HG03135 (cell line): ENCODE measurements at regions not wholly inside any gene's neighbourhood (a gene's known extent, or its start where the extent isn't known, plus 50 kb on each side); places are given as distances from the start of the nearest gene placed in this dataset.
"Not testable (repeated sequence)": the region's sequence is repeated elsewhere in the genome, so short reads cannot be mapped to it uniquely, and the experiment has no call there.

Source experiments
- ATAC-seq: cut with Tn5 transposase; IDR thresholded peaks from one replicate; pipeline ENCODE4 v1.9.1; 2021; ENCODE audit warnings: mild to moderate bottlenecking, moderate library complexity; ENCODE audit not compliant: unreplicated experiment

GRCh38 chr5:143594902-143595818, 191.7 kb upstream of the NR3C1 start:
- no peak for ATAC-seq

- ATAC-seq: no peak
Measured at GRCh38 chr5:143593723-143594122, 190.2 kb upstream of the NR3C1 start.

- peak; percentile 84 for ATAC-seq
Measured at GRCh38 chr5:143592648-143593047, 189.2 kb upstream of the NR3C1 start.

GRCh38 chr5:143588933-143589662, 185.6 kb upstream of the NR3C1 start:
- ATAC-seq: no peak

- not testable (repeated sequence) for ATAC-seq
Measured at GRCh38 chr5:143588121-143588520, 184.6 kb upstream of the NR3C1 start.

- no peak for ATAC-seq
Measured at GRCh38 chr5:143586781-143587362, 183.4 kb upstream of the NR3C1 start.

- ATAC-seq: no peak
Measured at GRCh38 chr5:143585970-143586369, 182.5 kb upstream of the NR3C1 start.

GRCh38 chr5:143583409-143583808, 179.9 kb upstream of the NR3C1 start:
- no peak for ATAC-seq

- no peak for ATAC-seq
Measured at GRCh38 chr5:143582869-143583268, 179.4 kb upstream of the NR3C1 start.

- ATAC-seq: no peak
Measured at GRCh38 chr5:143582176-143582575, 178.7 kb upstream of the NR3C1 start.

GRCh38 chr5:143581649-143582048, 178.2 kb upstream of the NR3C1 start:
- no peak for ATAC-seq

GRCh38 chr5:143581147-143581546, 177.7 kb upstream of the NR3C1 start:
- no peak for ATAC-seq

- ATAC-seq: no peak
Measured at GRCh38 chr5:143576711-143577484, 173.4 kb upstream of the NR3C1 start.

- ATAC-seq: no peak
Measured at GRCh38 chr5:143575286-143575685, 171.8 kb upstream of the NR3C1 start.

- ATAC-seq: no peak
Measured at GRCh38 chr5:143574236-143574635, 170.8 kb upstream of the NR3C1 start.

- ATAC-seq: peak; percentile 72
Measured at GRCh38 chr5:143573568-143574170, 170.2 kb upstream of the NR3C1 start.

- ATAC-seq: no peak
Measured at GRCh38 chr5:143572671-143573070, 169.2 kb upstream of the NR3C1 start.

GRCh38 chr5:143571642-143572624, 168.4 kb upstream of the NR3C1 start:
- ATAC-seq: no peak

- ATAC-seq: no peak
Measured at GRCh38 chr5:143570989-143571388, 167.5 kb upstream of the NR3C1 start.
